Transverse colon (tissue), 4 donors: ENCODE measurements at regions not wholly inside any gene's neighbourhood (a gene's known extent, or its start where the extent isn't known, plus 50 kb on each side); places are given as distances from the start of the nearest gene placed in this dataset.
A peak's percentile ranks its signal among the peaks of the same experiment; 100 is the strongest.

ENCODE experiments used
- DNase-seq: peaks from one replicate; pipeline ENCODE4 v3.0.0-alpha.2; 2019
- H3K27ac ChIP-seq, 4 donors: fragments of 200-600 bp; sonication (generic); 2 replicates each; pipeline ENCODE4 v1.5.1; 2016 to 2018; ENCODE audit warnings: inconsistent platforms in 4 of 4
- H3K27me3 ChIP-seq: fragments of 200-600 bp; sonication (generic); 2 replicates; pipeline ENCODE4 v1.5.1; 2017; ENCODE audit warnings: inconsistent platforms
- H3K36me3 ChIP-seq, 4 donors: fragments of 200-600 bp; sonication (generic); 2 replicates each; pipeline ENCODE4 v1.5.1; 2017 to 2019; ENCODE audit warnings: inconsistent platforms in 4 of 4
- H3K4me1 ChIP-seq, 4 donors: fragments of 200-600 bp; sonication (generic); 2 replicates each; pipeline ENCODE4 v1.5.1; 2017 to 2020; ENCODE audit warnings: inconsistent platforms in 4 of 4
- H3K4me3 ChIP-seq, 4 donors: fragments of 200-600 bp; sonication (generic); 1 replicate in 1 of 4; 2 replicates in 3 of 4; pipeline versions ENCODE4 v1.5.1 to v1.6.1; 2017 to 2019; ENCODE audit warnings: inconsistent platforms in 4 of 4
- H3K9me3 ChIP-seq, 2 donors: fragments of 200-600 bp; sonication (generic); 2 replicates each; pipeline ENCODE4 v1.5.1; 2017 to 2019; ENCODE audit warnings: inconsistent platforms in 2 of 2
- EP300 ChIP-seq: sonication (generic); formaldehyde crosslinking; IDR thresholded peaks from one replicate; pipeline ENCODE4 v1.6.1; 2017; ENCODE audit warnings: antibody characterized with exemption, low read depth
- POLR2A ChIP-seq: fragments of 450-650 bp; IDR thresholded peaks from one replicate; pipeline ENCODE4 v1.6.1; 2016; ENCODE audit warnings: antibody characterized with exemption, mild to moderate bottlenecking, moderate library complexity
- POLR2AphosphoS5 ChIP-seq, 3 donors: sonication (generic); formaldehyde crosslinking; IDR thresholded peaks; one replicate each; pipeline ENCODE4 v1.6.1; 2016; ENCODE audit warnings: antibody characterized with exemption in 3 of 3
- WGBS, 2 donors: methylation state at CpG; one replicate each; pipeline ENCODE4 v1.1.5; 2018; ENCODE audit warnings: low coverage in 1 of 2; 5-methylcytosine and 5-hydroxymethylcytosine counted together
- in situ Hi-C, 4 donors: fragments of 200-750 bp; cut with MboI; loops; one replicate each; pipeline versions ENCODE4 v1.15.0 to v1.15.1; 2017; ENCODE audit warnings: low sequenced_read_pairs in 3 of 4, low pct_ligation_motif_present in 1 of 4, low pct_unique_long_range_greater_than_20kb in 1 of 4
- intact Hi-C: fragments of 100-400 bp; cut with DNase I; formaldehyde crosslinking; loops from one replicate; pipeline ENCODE4 v1.15.1; 2023; ENCODE audit warnings: low total_unique reads
- TF ChIP-seq, protein P1 (sequence below), 5 experiments: fragments of 200-600 bp in 3 of 5; fragments of 450-650 bp in 2 of 5; sonication (generic) in 3 of 5; IDR thresholded peaks; 1 replicate in 2 of 5; 2 replicates in 3 of 5; pipeline ENCODE4 v1.5.1; 2016 to 2017; ENCODE audit warnings: antibody characterized with exemption in 5 of 5, inconsistent platforms in 3 of 5, mild to moderate bottlenecking in 2 of 5, moderate library complexity in 1 of 5

DNA sequence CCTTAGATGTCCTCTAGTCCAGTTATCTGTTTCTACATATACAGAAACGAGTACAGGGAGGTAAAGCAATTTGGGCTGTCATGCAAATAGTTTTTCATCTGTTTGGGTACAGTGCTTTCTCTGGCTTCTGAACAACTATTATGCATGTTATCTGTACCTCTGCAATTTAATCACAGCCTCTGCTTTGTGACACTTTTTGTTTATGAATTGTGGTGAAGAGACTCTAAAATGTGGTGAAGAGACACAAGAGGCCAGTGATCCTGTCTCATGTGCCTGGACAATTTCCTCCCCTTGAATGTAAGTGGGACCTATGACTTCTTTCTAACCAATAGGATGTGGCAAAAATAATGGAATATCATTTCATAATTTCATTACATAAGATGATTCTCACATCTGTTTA is 130.3 kb upstream of the ARHGAP42 start:
- Histone ChIP-seq H3K4me3 (no peak overlapping the region), H3K27ac (no peak overlapping the region), H3K4me1 (peaks cover 0 to 12% (median 0%) of the 10 kb centered on the region in 4 donors), H3K36me3 (no peaks in the 10 kb centered on the region), H3K27me3 (no peaks in the 10 kb centered on the region), H3K9me3 (no peaks in the 10 kb centered on the region)
- in situ Hi-C loops (no loop called here), intact Hi-C loops (no loop called here)
- 29 to 33% methylated on average over 1 of the region's 1 CpG for WGBS, 2 donors
- no peak for TF ChIP-seq POLR2A
- TF ChIP-seq, protein P1, sequence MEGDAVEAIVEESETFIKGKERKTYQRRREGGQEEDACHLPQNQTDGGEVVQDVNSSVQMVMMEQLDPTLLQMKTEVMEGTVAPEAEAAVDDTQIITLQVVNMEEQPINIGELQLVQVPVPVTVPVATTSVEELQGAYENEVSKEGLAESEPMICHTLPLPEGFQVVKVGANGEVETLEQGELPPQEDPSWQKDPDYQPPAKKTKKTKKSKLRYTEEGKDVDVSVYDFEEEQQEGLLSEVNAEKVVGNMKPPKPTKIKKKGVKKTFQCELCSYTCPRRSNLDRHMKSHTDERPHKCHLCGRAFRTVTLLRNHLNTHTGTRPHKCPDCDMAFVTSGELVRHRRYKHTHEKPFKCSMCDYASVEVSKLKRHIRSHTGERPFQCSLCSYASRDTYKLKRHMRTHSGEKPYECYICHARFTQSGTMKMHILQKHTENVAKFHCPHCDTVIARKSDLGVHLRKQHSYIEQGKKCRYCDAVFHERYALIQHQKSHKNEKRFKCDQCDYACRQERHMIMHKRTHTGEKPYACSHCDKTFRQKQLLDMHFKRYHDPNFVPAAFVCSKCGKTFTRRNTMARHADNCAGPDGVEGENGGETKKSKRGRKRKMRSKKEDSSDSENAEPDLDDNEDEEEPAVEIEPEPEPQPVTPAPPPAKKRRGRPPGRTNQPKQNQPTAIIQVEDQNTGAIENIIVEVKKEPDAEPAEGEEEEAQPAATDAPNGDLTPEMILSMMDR (IDR thresholded peaks at IDR 0.05), result no peak
- no peak for TF ChIP-seq EP300
- TF ChIP-seq POLR2AphosphoS5 (IDR thresholded peaks at IDR 0.05), result no peak
- no peak for DNase-seq

DNA sequence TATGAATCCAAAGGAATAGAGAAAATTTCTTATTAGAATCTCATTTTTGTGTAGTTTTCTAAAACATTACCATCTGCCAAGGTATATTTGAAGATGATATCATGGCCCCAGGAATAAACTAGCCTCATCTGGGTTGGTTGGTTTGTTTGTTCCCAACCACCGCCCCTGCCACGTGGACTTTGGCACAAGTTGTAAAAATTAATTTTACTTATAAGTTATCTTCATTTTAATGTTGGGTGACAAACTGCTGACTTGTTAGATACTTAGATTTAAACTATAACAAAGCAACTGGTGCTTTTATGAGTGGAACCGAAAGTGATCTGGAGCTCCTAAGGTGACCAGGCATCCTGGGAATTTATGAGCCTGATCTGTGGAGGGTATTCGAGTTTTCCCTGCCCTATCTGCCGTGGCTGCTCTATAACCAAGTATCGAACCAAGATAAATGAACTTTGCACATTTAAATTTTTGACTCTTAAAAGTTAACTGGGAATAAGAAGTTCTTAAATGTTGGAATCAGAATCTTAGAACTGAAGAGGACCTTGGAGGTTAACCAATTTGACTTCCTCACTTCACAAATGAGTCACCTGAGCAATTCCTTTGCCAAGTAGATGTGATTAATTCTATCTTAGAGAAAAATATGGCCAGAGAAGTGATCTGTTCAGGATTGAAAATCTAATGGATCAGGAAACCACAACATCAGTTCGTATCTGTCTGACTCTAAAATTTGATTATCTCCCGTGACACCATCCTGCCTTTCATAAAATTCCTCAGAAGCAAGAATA is 129.1 kb upstream of the ARHGAP42 start:
- Histone ChIP-seq H3K4me3 (no peak overlapping the region), H3K27ac (no peak overlapping the region), H3K9me3 (no peaks in the 10 kb centered on the region), H3K36me3 (no peaks in the 10 kb centered on the region), H3K27me3 (no peaks in the 10 kb centered on the region), H3K4me1 (peaks cover 0 to 23% (median 0%) of the 10 kb centered on the region in 4 donors)
- in situ Hi-C loops, result no loop called here
- intact Hi-C loops, result no loop called here
- WGBS, 2 donors, result 47 to 60% methylated on average over 7 to 8 of the region's 8 CpGs
- TF ChIP-seq, protein P1 (IDR thresholded peaks at IDR 0.05), result no peak
- no peak for TF ChIP-seq POLR2A
- DNase-seq, result no peak

DNA sequence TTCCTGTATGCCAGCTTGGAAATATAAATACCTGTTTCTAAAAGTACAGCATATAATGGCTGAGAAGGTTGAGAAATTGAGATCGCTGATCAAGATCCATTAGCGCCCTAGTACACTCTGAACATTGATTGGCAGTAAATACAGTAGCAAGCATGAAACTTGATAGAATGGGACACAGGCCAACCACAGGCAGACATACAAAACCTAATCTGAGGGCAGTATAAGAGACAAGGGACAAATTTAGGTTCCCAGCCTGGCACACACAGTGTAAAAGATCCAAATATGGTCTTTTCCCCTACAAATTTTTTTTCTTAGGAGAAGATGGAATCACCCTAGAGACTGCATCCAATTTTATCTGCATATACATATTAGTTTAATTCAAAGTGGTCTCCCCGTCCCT is 126.5 kb upstream of the ARHGAP42 start:
- Histone ChIP-seq H3K27ac (no peak overlapping the region), H3K4me3 (no peak overlapping the region), H3K36me3 (no peaks in the 10 kb centered on the region), H3K27me3 (no peaks in the 10 kb centered on the region), H3K9me3 (no peaks in the 10 kb centered on the region), H3K4me1 (peaks cover 0 to 25% (median 0%) of the 10 kb centered on the region in 4 donors)
- intact Hi-C loops, result no loop called here
- 87 to 94% methylated on average over 2 to 3 of the region's 3 CpGs for WGBS, 2 donors
- no peak for DNase-seq
- TF ChIP-seq POLR2AphosphoS5 (IDR thresholded peaks at IDR 0.05), result no peak
- TF ChIP-seq EP300, result no peak
- TF ChIP-seq, protein P1 (IDR thresholded peaks at IDR 0.05), result no peak
- TF ChIP-seq POLR2A, result no peak
- in situ Hi-C loops, result no loop called here

DNA sequence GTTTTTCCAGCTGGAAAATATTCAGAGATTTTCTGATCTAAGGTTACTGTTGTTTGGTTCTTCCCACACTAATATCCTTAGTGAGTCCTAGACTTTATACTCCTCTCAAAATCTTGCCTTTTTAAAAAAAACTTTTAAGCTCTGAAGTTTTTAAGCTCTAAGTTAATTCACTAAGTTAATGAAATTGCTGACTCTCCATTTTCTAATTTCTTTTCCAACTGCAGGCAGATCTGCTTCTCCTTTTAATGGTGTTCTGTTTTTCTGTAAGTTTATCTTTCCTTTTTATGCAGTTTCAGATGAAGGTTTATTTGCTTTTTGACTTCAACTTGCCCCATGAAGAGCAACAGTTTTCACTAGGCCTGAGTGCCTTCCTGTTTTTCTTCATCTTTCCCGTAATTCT is 125.8 kb upstream of the ARHGAP42 start:
- WGBS, 2 donors, result 38 to 45% methylated on average over 1 of the region's 1 CpG
- in situ Hi-C loops, result no loop called here
- TF ChIP-seq EP300 (no peak), POLR2AphosphoS5 (IDR thresholded peaks at IDR 0.05) (no peak)
- TF ChIP-seq, protein P1 (IDR thresholded peaks at IDR 0.05), result no peak

More for the DNA sequence above, 125.8 kb upstream of the ARHGAP42 start:
- no peaks in the 10 kb centered on the region for H3K27me3 ChIP-seq
- peaks cover 0 to 25% (median 0%) of the 10 kb centered on the region in 4 donors for H3K4me1 ChIP-seq
- no peak overlapping the region for H3K4me3 ChIP-seq
- intact Hi-C loops, result no loop called here
- no peaks in the 10 kb centered on the region for H3K36me3 ChIP-seq
- peak overlapping the region in 1 of 4 donors; percentile 10 for H3K27ac ChIP-seq
- no peak for DNase-seq
- no peaks in the 10 kb centered on the region for H3K9me3 ChIP-seq
